Astrocyte (in vitro differentiated cells and primary cell): ENCODE measurements at regions not wholly inside any gene's neighbourhood (a gene's known extent, or its start where the extent isn't known, plus 50 kb on each side); places are given as distances from the start of the nearest gene placed in this dataset.
A peak's percentile ranks its signal among the peaks of the same experiment; 100 is the strongest.

Experiments
- DNase-seq: peaks from one replicate; pipeline ENCODE4 v3.0.0-alpha.2; 2010; ENCODE audit warnings: low read depth
- FAIRE-seq: peaks from 2 replicates; lab custom pipeline; 2011; peaks lifted over from hg19 to GRCh38; lab: Jason Lieb, UNC
- H2AFZ ChIP-seq: 2 replicates; pipeline ENCODE4 v1.6.0; 2012; ENCODE audit warnings: low read depth, low read length, inconsistent platforms
- H3K27ac ChIP-seq: 2 replicates; pipeline ENCODE4 v1.5.1; 2011; ENCODE audit warnings: low read depth, low read length, inconsistent platforms
- H3K27me3 ChIP-seq: 2 replicates; pipeline ENCODE4 v1.6.0; 2011; ENCODE audit warnings: low read length, inconsistent platforms; ENCODE audit not compliant: insufficient read depth
- H3K36me3 ChIP-seq: 2 replicates; pipeline ENCODE4 v1.5.1; 2011; ENCODE audit warnings: low read length, inconsistent platforms; ENCODE audit not compliant: insufficient read depth
- H3K4me1 ChIP-seq: 2 replicates; pipeline ENCODE4 v1.5.1; 2011; ENCODE audit warnings: low read length, inconsistent platforms; ENCODE audit not compliant: insufficient read depth
- H3K4me2 ChIP-seq: 2 replicates; pipeline ENCODE4 v1.6.0; 2012; ENCODE audit warnings: low read length, inconsistent platforms
- H3K4me3 ChIP-seq: 2 replicates; pipeline ENCODE4 v1.5.1; 2011; ENCODE audit warnings: low read depth, mild to moderate bottlenecking, low read length, inconsistent platforms; ENCODE audit not compliant: insufficient read depth
- H3K79me2 ChIP-seq: 2 replicates; pipeline ENCODE4 v1.6.0; 2012; ENCODE audit warnings: mild to moderate bottlenecking, low read length, inconsistent platforms; ENCODE audit not compliant: insufficient read depth
- H3K9ac ChIP-seq: 2 replicates; pipeline ENCODE4 v1.6.0; 2012; ENCODE audit warnings: mild to moderate bottlenecking, low read length, inconsistent platforms
- H3K9me3 ChIP-seq: 2 replicates; pipeline ENCODE4 v1.5.1; 2012; ENCODE audit warnings: low read depth, mild to moderate bottlenecking, low read length, inconsistent platforms; ENCODE audit not compliant: insufficient read depth
- H4K20me1 ChIP-seq: 2 replicates; pipeline ENCODE4 v1.6.0; 2012; ENCODE audit warnings: low read length, inconsistent platforms; ENCODE audit not compliant: insufficient read depth
- H3K27ac Mint-ChIP-seq: one replicate; pipeline ENCODE4 v1.8.0; 2021; ENCODE audit warnings: mild to moderate bottlenecking, mixed read lengths; ENCODE audit not compliant: unreplicated experiment
- H3K27me3 Mint-ChIP-seq: one replicate; pipeline ENCODE4 v1.8.0; 2021; ENCODE audit warnings: low read depth, mixed read lengths; ENCODE audit not compliant: unreplicated experiment
- H3K36me3 Mint-ChIP-seq: one replicate; pipeline ENCODE4 v1.8.0; 2021; ENCODE audit warnings: low read depth, mixed read lengths; ENCODE audit not compliant: unreplicated experiment
- H3K4me1 Mint-ChIP-seq: one replicate; pipeline ENCODE4 v1.8.0; 2021; ENCODE audit warnings: low read depth, mixed read lengths; ENCODE audit not compliant: unreplicated experiment
- H3K4me3 Mint-ChIP-seq: one replicate; pipeline ENCODE4 v1.8.0; 2021; ENCODE audit warnings: mild to moderate bottlenecking, moderate library complexity, mixed read lengths; ENCODE audit not compliant: unreplicated experiment
- H3K9me3 Mint-ChIP-seq: one replicate; pipeline ENCODE4 v1.8.0; 2021; ENCODE audit warnings: mild to moderate bottlenecking, mixed read lengths; ENCODE audit not compliant: unreplicated experiment
- EZH2 ChIP-seq: IDR thresholded peaks from 2 replicates; pipeline ENCODE4 v1.6.1; 2012; ENCODE audit warnings: mild to moderate bottlenecking, low read length, inconsistent platforms; ENCODE audit not compliant: insufficient read depth
- TF ChIP-seq, protein P1 (sequence below): IDR thresholded peaks from 2 replicates; pipeline ENCODE4 v1.5.1; 2011; ENCODE audit warnings: low read depth, mild to moderate bottlenecking, inconsistent platforms, low read length, moderate library complexity; ENCODE audit not compliant: insufficient read depth

DNA sequence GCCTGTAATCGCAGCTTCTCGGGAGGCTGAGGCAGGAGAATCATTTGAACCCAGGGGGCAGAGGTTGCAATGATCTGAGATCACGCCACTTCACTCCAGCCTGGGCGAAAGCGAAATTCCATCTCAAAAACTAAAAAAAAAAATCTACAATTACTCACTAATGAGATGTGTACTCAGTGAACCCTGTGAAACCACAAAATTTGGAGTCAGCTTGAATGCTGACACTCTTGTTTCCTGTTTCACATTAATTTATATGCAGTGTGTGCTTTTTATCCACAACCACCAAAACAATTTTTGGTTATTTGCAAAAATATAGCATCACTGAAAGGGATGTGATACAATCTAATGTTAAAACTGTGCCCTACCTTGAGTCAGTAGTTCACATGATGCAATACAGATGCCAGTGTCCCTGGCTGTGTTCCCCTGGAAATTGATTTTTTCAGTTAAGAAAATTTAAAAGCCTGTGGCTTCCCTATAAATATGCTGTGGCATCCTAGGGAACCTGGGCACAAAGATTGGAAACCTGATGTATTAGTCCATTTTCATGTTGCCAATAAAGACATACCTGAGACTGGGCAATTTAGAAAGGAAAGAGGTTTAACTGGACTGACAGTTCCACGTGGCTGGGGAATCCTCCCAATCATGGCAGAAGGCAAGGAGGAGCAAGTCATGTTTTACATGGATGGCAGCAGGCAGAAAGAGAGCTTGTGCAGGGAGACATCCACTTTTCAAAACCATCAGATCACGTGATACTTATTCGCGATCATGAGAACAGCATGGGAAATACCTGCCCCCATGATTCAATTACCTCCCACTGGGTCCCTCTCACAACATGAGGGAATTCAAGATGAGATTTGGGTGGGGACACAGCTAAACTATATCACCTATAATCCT lies 337.5 kb upstream of the NT5C1B start:
- Histone ChIP-seq H3K36me3 (no peaks in the 10 kb centered on the region), H3K79me2 (no peaks in the 10 kb centered on the region), H3K27ac (no peak overlapping the region), H3K9me3 (no peaks in the 10 kb centered on the region), H3K4me3 (no peak overlapping the region), H2AFZ (no peak overlapping the region), H3K27me3 (no peaks in the 10 kb centered on the region), H3K4me1 (peaks cover 18% of the 10 kb centered on the region), H4K20me1 (no peaks in the 10 kb centered on the region), H3K9ac (no peak overlapping the region), H3K4me2 (no peak overlapping the region)
- TF ChIP-seq, protein P1, sequence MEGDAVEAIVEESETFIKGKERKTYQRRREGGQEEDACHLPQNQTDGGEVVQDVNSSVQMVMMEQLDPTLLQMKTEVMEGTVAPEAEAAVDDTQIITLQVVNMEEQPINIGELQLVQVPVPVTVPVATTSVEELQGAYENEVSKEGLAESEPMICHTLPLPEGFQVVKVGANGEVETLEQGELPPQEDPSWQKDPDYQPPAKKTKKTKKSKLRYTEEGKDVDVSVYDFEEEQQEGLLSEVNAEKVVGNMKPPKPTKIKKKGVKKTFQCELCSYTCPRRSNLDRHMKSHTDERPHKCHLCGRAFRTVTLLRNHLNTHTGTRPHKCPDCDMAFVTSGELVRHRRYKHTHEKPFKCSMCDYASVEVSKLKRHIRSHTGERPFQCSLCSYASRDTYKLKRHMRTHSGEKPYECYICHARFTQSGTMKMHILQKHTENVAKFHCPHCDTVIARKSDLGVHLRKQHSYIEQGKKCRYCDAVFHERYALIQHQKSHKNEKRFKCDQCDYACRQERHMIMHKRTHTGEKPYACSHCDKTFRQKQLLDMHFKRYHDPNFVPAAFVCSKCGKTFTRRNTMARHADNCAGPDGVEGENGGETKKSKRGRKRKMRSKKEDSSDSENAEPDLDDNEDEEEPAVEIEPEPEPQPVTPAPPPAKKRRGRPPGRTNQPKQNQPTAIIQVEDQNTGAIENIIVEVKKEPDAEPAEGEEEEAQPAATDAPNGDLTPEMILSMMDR = no peak
- TF ChIP-seq EZH2 = no peak
- Mint-ChIP-seq H3K27me3 (no peaks in the 10 kb centered on the region), H3K9me3 (peaks cover 6% of the 10 kb centered on the region), H3K4me1 (peaks cover 37% of the 10 kb centered on the region), H3K4me3 (no peak overlapping the region), H3K36me3 (no peaks in the 10 kb centered on the region), H3K27ac (peak overlapping the region; percentile 34)
- FAIRE-seq (peak; percentile 34), DNase-seq (peak; percentile 67)

DNA sequence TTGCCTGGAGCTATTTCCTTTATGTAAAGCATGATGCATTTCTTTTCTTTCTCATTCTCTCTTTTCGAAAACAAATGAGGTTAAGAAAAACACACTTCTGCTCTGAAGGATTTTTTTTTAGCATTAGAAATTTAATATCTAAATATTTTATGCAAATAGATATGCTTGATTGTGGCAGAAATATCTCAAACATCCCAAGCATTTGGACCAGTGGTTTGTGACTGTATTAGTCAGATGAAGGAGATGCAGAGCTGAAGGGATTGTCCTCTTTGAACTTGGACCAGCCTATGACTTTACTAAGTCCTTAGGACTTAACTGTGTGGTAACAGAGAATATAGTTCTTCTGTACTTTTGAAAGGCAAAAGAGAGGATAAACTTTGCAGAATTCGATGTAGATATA lies 335.9 kb upstream of the NT5C1B start:
- Histone ChIP-seq H2AFZ (no peak overlapping the region), H3K36me3 (no peaks in the 10 kb centered on the region), H3K4me2 (peak overlapping the region; percentile 51), H3K4me1 (peaks cover 18% of the 10 kb centered on the region), H3K4me3 (no peak overlapping the region), H3K27me3 (no peaks in the 10 kb centered on the region), H3K9me3 (no peaks in the 10 kb centered on the region), H4K20me1 (no peaks in the 10 kb centered on the region), H3K79me2 (no peaks in the 10 kb centered on the region), H3K27ac (peak overlapping the region; percentile 29), H3K9ac (no peak overlapping the region)
- H3K27me3 Mint-ChIP-seq = no peaks in the 10 kb centered on the region
- no peaks in the 10 kb centered on the region for H3K36me3 Mint-ChIP-seq
- no peak for TF ChIP-seq EZH2
- TF ChIP-seq, protein P1 = no peak
- FAIRE-seq (peak; percentile 93), DNase-seq (peak; percentile 93)
- peaks cover 37% of the 10 kb centered on the region for H3K4me1 Mint-ChIP-seq
- no peak overlapping the region for H3K4me3 Mint-ChIP-seq
- H3K27ac Mint-ChIP-seq = no peak overlapping the region
- peaks cover 6% of the 10 kb centered on the region for H3K9me3 Mint-ChIP-seq

DNA sequence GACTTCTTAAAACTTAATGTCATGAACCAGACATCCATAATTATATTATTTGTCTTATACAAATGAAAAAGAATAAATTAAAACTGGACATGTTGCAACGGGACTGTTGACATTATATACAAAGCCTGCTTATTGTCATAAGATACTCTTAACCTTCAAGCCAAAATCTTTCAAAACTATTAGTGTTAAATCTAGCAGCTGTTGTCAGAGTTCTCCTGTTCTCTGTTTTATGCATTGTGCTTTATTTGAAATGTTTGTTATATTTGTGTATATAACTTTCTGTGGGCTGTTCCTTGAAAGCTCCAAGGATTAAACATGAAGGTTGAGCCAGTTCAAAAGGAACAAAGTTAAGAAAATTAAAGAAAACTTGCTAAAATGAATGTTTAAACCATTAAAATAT lies 335.5 kb upstream of the NT5C1B start:
- FAIRE-seq (no peak), DNase-seq (no peak)
- Mint-ChIP-seq H3K9me3 (peaks cover 6% of the 10 kb centered on the region), H3K4me1 (peaks cover 37% of the 10 kb centered on the region), H3K36me3 (no peaks in the 10 kb centered on the region), H3K27ac (peak overlapping the region; percentile 80), H3K27me3 (no peaks in the 10 kb centered on the region), H3K4me3 (no peak overlapping the region)
- H3K27me3 ChIP-seq = no peaks in the 10 kb centered on the region
- H3K79me2 ChIP-seq = no peaks in the 10 kb centered on the region
- no peak for TF ChIP-seq EZH2
- TF ChIP-seq, protein P1 = no peak
- no peaks in the 10 kb centered on the region for H4K20me1 ChIP-seq
- H3K9ac ChIP-seq = no peak overlapping the region
- peak overlapping the region; percentile 20 for H3K27ac ChIP-seq
- H3K36me3 ChIP-seq = no peaks in the 10 kb centered on the region
- peaks cover 18% of the 10 kb centered on the region for H3K4me1 ChIP-seq
- H2AFZ ChIP-seq = no peak overlapping the region
- H3K4me3 ChIP-seq = no peak overlapping the region
- H3K4me2 ChIP-seq = peak overlapping the region; percentile 51
- no peaks in the 10 kb centered on the region for H3K9me3 ChIP-seq
